Thyroid gland (tissue), 4 donors: ENCODE measurements at regions not wholly inside any gene's neighbourhood (a gene's known extent, or its start where the extent isn't known, plus 50 kb on each side); places are given as distances from the start of the nearest gene placed in this dataset.

ENCODE experiments used
- CTCF ChIP-seq, 6 experiments: fragments of 200-600 bp in 3 of 6; fragments of 450-650 bp in 3 of 6; sonication (generic) in 3 of 6; IDR thresholded peaks; one replicate each; pipeline ENCODE4 v1.5.1; 2016 to 2019; ENCODE audit warnings: antibody characterized with exemption in 6 of 6, mild to moderate bottlenecking in 2 of 6, inconsistent platforms in 1 of 6, moderate library complexity in 1 of 6
- POLR2A ChIP-seq, 2 donors: fragments of 450-650 bp; IDR thresholded peaks; one replicate each; pipeline ENCODE4 v1.6.1; 2017; ENCODE audit warnings: antibody characterized with exemption in 2 of 2, mild to moderate bottlenecking in 2 of 2, moderate library complexity in 1 of 2

- no peak for TF ChIP-seq CTCF (IDR thresholded peaks at IDR 0.05)
- TF ChIP-seq POLR2A (IDR thresholded peaks at IDR 0.05): no peak
These were observed 373.1 kb downstream of the TGFB2 start for GRCh38 chr1:218718206-218718605.
